Urinary bladder (tissue), 3 donors: ENCODE measurements at regions not wholly inside any gene's neighbourhood (a gene's known extent, or its start where the extent isn't known, plus 50 kb on each side); places are given as distances from the start of the nearest gene placed in this dataset.

Experiments
- DNase-seq: peaks from one replicate; pipeline ENCODE4 v3.0.0-alpha.2; 2015; ENCODE audit errors: extremely low spot score
- H3K27ac ChIP-seq: one replicate; pipeline ENCODE4 v1.5.1; 2013; ENCODE audit warnings: low read depth, mild to moderate bottlenecking, moderate library complexity
- H3K36me3 ChIP-seq: one replicate; pipeline ENCODE4 v1.6.1; 2013; ENCODE audit warnings: mild to moderate bottlenecking, moderate library complexity; ENCODE audit not compliant: insufficient read depth
- H3K4me1 ChIP-seq: one replicate; pipeline ENCODE4 v1.6.1; 2013; ENCODE audit warnings: mild to moderate bottlenecking, moderate library complexity; ENCODE audit not compliant: insufficient read depth
- H3K4me3 ChIP-seq: one replicate; pipeline ENCODE4 v1.5.1; 2013; ENCODE audit warnings: low read depth, low read length
- WGBS: extraction: QIAGEN DNeasy Blood & Tissue Kit; methylation state at CpG from one replicate; pipeline ENCODE4 v1.1.7; 2013; 5-methylcytosine and 5-hydroxymethylcytosine counted together
- donor health status: healthy with polysubstance abuse.
- donor health status: healthy.

- WGBS = 57% methylated on average over 7 of the region's 7 CpGs
- no peak for DNase-seq
- no peak overlapping the region for H3K4me3 ChIP-seq
- H3K27ac ChIP-seq = no peak overlapping the region
- H3K4me1 ChIP-seq = no peaks in the 10 kb centered on the region
- no peaks in the 10 kb centered on the region for H3K36me3 ChIP-seq
These were observed 71.8 kb upstream of the PIK3CG start for GRCh38 chr7:106793015-106793975.

GRCh38 chr7:106794276-106795083 lies 70.6 kb upstream of the PIK3CG start:
- WGBS = 74% methylated on average over 6 of the region's 6 CpGs
- H3K27ac ChIP-seq = no peak overlapping the region

GRCh38 chr7:106795084-106795876 lies 69.8 kb upstream of the PIK3CG start:
- 90% methylated on average over 6 of the region's 6 CpGs for WGBS
- no peak overlapping the region for H3K4me3 ChIP-seq

More at GRCh38 chr7:106794276-106795083, 70.6 kb upstream of the PIK3CG start:
- Histone ChIP-seq H3K36me3 (no peaks in the 10 kb centered on the region), H3K4me1 (no peaks in the 10 kb centered on the region), H3K4me3 (no peak overlapping the region)
- DNase-seq = no peak

GRCh38 chr7:106795877-106796231 lies 69.2 kb upstream of the PIK3CG start:
- H3K4me3 ChIP-seq = no peak overlapping the region
- DNase-seq = no peak
- no peak overlapping the region for H3K27ac ChIP-seq
- WGBS = 90% methylated on average over 1 of the region's 1 CpG
- no peaks in the 10 kb centered on the region for H3K4me1 ChIP-seq
- no peaks in the 10 kb centered on the region for H3K36me3 ChIP-seq

More at GRCh38 chr7:106795084-106795876, 69.8 kb upstream of the PIK3CG start:
- H3K36me3 ChIP-seq = no peaks in the 10 kb centered on the region
- no peak overlapping the region for H3K27ac ChIP-seq
- DNase-seq = no peak
- H3K4me1 ChIP-seq = no peaks in the 10 kb centered on the region

- Histone ChIP-seq H3K36me3 (no peaks in the 10 kb centered on the region), H3K4me3 (no peak overlapping the region), H3K27ac (no peak overlapping the region), H3K4me1 (no peaks in the 10 kb centered on the region)
- WGBS = 98% methylated on average over 1 of the region's 1 CpG
- DNase-seq = no peak
These were observed 67.1 kb upstream of the PIK3CG start for GRCh38 chr7:106797937-106798336.

GRCh38 chr7:106802589-106802988 lies 62.5 kb upstream of the PIK3CG start:
- H3K4me3 ChIP-seq = no peak overlapping the region
- no peak for DNase-seq
- no peaks in the 10 kb centered on the region for H3K36me3 ChIP-seq
- H3K27ac ChIP-seq = no peak overlapping the region
- no peaks in the 10 kb centered on the region for H3K4me1 ChIP-seq
- 88% methylated on average over 2 of the region's 2 CpGs for WGBS

GRCh38 chr7:106806556-106806955 lies 58.5 kb upstream of the PIK3CG start:
- Histone ChIP-seq H3K4me3 (no peak overlapping the region), H3K36me3 (no peaks in the 10 kb centered on the region), H3K27ac (no peak overlapping the region), H3K4me1 (no peaks in the 10 kb centered on the region)
- 45% methylated on average over 4 of the region's 4 CpGs for WGBS
- DNase-seq = no peak

- WGBS = 85% methylated on average over 4 of the region's 4 CpGs
- no peak for DNase-seq
- H3K27ac ChIP-seq = no peak overlapping the region
- H3K4me1 ChIP-seq = no peaks in the 10 kb centered on the region
- no peaks in the 10 kb centered on the region for H3K36me3 ChIP-seq
- H3K4me3 ChIP-seq = no peak overlapping the region
These were observed 57.6 kb upstream of the PIK3CG start for GRCh38 chr7:106807474-106807873.

- no peak overlapping the region for H3K27ac ChIP-seq
- H3K4me3 ChIP-seq = no peak overlapping the region
- 96% methylated on average over 9 of the region's 9 CpGs for WGBS
- H3K4me1 ChIP-seq = no peaks in the 10 kb centered on the region
- DNase-seq = no peak
- H3K36me3 ChIP-seq = no peaks in the 10 kb centered on the region
These were observed 56.0 kb upstream of the PIK3CG start for GRCh38 chr7:106808967-106809635.

- H3K27ac ChIP-seq = no peak overlapping the region
- no peak for DNase-seq
- 45% methylated on average over 3 of the region's 3 CpGs for WGBS
- no peaks in the 10 kb centered on the region for H3K4me1 ChIP-seq
- no peak overlapping the region for H3K4me3 ChIP-seq
- no peaks in the 10 kb centered on the region for H3K36me3 ChIP-seq
These were observed 53.6 kb upstream of the PIK3CG start for GRCh38 chr7:106811472-106811871.

- DNase-seq = no peak
- H3K27ac ChIP-seq = no peak overlapping the region
- no peak overlapping the region for H3K4me3 ChIP-seq
- no peaks in the 10 kb centered on the region for H3K36me3 ChIP-seq
- 70% methylated on average over 4 of the region's 4 CpGs for WGBS
- H3K4me1 ChIP-seq = no peaks in the 10 kb centered on the region
These were observed 52.9 kb upstream of the PIK3CG start for GRCh38 chr7:106812027-106812643.

GRCh38 chr7:106813705-106814305 lies 51.3 kb upstream of the PIK3CG start:
- 60% methylated on average over 6 of the region's 6 CpGs for WGBS
- Histone ChIP-seq H3K4me1 (no peaks in the 10 kb centered on the region), H3K4me3 (no peak overlapping the region), H3K36me3 (no peaks in the 10 kb centered on the region), H3K27ac (no peak overlapping the region)
- DNase-seq = no peak
